IPS-NIHi11 (cell line): ENCODE measurements at regions not wholly inside any gene's neighbourhood (a gene's known extent, or its start where the extent isn't known, plus 50 kb on each side); places are given as distances from the start of the nearest gene placed in this dataset.

Source experiments
- DNase-seq: peaks from one replicate; pipeline ENCODE4 v3.0.0; 2012; ENCODE audit warnings: mixed read lengths, low spot score

DNA sequence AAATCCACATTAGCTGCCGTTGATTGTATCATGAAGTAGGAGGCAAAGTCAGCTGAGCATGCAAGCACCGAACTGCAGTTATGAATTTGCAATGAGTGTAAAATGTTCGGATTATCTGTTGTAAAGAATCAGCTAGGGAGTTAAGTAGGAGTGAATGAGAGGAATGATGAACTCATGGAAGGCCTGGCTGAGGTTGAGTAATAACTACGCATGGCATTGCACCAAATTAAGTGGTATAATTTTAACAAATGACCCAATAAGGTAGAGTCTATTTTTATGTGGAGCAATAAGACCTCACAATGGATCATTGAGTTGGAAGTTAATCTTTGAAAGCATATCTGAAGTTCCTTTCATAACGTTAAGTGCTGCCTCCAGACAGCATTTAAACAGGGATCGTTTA is 288.2 kb upstream of the CHST9 start:
- no peak for DNase-seq

DNA sequence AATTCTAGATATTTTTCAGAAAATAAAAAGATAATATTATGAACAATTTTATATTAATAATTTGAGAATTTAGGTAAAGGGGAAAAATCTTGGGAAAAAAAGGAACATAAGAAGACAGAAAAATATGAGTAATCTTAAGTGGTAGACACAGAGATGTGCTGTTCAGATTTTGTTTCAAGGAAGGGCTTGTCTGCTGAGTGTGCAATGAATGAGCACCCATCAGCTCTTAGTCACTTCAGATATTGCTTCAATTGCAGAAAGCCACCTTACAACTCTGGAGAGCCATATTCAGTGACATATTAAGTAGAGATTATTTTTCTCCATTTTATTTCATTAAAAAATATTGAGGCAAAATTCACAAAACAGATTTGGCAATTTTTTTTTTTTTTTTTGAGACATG is 282.0 kb upstream of the CHST9 start:
- DNase-seq, result no peak

DNA sequence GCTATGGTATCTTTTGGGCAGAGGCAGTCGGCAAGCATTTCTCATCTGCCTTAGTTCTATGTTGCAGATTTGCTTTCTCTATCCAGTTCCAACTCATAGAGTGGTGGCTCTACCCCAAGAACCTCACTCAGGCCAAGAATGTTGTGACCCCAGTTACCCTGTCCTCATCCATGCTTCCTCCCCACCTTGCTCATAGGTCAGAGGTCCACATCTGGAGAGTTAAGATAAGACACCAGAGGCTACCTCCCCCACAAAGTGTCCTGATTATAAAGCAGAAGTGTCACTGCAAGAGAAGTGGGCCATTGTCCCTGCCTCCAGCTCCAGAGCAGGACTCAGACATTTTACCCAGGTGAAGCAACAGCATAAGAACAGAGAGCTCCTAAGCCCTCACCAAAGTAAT is 276.8 kb upstream of the CHST9 start:
- no peak for DNase-seq

- DNase-seq, result no peak
These were observed 264.0 kb upstream of the CHST9 start for GRCh38 chr18:27449104-27449503.

- no peak for DNase-seq
These were observed 262.8 kb upstream of the CHST9 start for GRCh38 chr18:27447930-27448329.

DNA sequence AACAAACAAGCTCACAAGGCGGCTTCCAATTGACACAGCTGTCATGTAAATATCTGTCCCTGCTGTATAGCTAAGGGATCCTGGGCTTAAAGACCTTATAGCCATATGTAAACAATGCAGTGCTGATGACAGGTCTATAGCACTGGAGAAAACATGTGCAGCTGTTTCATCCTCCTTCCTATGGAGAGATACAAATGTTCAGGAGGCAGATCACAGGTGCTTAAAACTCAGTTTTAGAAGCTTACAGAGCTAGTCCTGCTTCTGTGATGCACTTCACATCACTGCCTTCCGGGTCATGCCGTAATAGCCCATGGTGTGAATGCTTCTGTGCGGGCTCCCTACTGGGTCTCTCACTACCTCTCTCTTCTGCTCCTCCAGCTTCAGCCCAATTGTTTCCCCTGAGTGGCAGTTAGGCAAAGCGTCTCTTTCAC is 262.4 kb upstream of the CHST9 start:
- DNase-seq, result no peak

- no peak for DNase-seq
These were observed 245.5 kb upstream of the CHST9 start for GRCh38 chr18:27430595-27430994.

DNA sequence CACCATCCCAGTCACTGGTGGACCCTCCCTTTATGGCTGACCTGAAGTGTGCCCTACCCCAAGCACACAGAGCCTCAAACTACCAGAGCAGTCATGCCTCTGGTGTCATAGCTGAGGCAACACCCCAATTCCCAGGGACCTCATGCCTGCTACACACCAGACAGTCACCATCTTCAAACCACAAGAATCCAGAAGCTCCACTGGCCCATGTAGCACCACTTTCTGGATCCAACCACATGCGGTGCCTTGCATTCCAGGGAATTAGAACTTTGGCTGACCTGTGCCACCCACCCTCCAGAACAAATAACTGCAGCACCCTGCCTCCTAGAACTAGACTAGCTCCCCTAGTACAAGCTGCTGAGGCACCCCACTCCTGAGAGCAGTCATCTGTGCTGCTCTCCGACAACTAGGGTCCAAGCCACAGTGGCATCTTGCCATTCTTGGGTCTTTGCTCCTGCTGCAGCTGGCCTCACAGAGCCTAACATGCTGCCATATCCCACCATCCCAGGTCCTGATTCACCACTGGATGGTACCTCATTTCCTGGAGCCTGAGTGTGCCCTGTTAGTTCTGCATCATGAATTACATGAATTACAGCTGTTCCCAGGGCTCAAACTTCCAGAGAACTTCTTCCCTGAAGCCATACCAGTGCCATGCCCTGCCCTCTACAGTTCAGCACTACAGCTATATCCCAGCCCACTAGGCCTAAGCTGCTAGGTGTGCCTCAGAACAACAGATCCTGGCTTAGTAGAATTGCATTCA is 243.8 kb upstream of the CHST9 start:
- DNase-seq, result no peak

- DNase-seq, result peak; percentile 29
These were observed 243.0 kb upstream of the CHST9 start for GRCh38 chr18:27428120-27428519.

GRCh38 chr18:27423581-27423980 is 238.5 kb upstream of the CHST9 start:
- no peak for DNase-seq

DNA sequence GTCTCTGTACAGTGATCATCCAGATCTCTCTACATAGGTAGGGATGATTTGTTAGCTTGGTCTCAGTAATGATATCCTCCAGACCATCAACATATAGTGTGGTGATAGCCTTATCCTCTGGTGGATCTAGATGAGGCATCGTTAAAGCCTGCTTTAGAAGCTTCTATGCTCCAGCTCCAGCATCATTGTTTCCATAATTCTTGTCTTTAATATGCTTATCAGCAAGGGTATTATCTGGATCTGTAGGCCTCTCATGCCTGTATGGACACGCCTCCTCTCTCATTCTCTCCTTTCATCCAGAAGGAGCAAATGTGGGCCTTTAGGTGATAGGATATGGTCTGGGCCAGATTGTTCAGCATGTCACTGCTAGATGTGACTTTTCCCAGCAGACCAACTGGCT is 234.5 kb upstream of the CHST9 start:
- DNase-seq, result no peak

DNA sequence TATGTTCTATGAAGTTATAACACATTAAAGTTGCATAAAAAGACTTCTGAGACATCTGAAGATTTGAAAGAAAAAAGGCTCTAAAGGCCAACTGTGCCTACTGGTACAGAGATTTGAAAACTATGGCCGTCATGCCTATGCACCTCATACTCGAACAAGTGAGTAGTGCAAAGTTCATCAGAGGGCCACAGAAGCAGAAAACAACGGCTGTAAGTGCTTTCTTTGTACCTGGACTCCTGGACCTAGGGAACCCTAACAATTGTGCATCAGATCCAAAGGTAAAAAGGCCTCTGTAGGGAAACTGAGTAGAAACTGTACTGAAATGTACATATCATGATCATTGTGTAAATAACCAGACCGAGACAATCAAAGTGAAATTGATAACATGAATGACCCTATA is 230.4 kb upstream of the CHST9 start:
- DNase-seq, result no peak

DNA sequence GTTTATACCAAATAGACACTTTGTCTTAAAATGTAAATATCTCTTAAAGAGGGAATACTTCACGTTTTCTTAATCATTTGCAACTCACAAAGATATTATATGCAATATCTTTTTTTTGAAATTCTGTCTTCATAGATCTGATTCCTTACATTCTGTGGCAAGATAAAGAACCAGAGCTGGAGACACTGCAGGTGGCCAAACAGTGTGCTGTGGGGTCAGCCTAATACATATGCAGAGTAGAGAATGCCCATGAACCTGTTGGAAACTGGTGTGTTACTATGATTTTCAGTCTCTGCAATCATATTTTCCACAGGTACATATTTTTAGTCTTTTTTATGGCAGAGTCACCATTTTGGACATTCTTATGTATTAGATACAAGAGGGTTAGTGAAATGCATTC is 229.6 kb upstream of the CHST9 start:
- DNase-seq, result no peak

- no peak for DNase-seq
These were observed 228.6 kb upstream of the CHST9 start for GRCh38 chr18:27413495-27414401.

DNA sequence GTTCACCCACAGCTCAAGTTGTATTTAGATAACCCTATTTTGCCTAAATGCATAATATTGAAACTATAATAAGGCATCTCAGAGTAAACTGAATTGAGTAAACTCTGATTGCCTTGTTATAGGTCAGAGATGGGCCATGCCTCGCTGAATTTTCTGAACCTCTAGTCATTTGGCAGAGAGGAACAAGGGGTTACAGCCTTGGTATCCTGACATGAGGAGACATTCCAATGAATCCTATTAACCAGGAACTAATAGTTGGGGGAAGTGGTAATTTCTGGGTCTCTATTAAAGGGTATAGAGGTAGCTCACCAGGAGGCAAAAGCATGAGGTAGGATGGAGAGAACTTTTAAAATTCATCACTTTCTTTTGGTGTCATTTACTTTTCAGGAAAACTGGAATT is 227.4 kb upstream of the CHST9 start:
- DNase-seq, result no peak

DNA sequence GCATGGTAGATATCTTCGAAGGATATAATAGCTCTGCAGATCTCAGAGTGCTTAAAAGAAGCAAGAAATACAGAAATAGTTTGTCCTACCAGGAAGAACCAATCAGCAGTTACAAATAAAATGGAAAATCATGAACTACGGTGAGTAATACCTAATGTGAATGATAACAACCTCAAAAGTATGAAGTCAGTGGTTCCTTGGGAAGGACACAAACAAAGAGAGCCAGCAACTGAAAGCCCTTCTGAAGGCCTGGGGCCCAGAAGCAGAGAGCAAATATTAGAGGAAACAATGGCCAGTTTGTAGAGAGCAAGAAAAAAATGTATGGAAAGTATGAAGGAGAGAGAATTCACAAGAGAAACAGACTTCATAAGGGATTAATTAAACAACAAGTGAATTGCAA is 226.8 kb upstream of the CHST9 start:
- no peak for DNase-seq

DNA sequence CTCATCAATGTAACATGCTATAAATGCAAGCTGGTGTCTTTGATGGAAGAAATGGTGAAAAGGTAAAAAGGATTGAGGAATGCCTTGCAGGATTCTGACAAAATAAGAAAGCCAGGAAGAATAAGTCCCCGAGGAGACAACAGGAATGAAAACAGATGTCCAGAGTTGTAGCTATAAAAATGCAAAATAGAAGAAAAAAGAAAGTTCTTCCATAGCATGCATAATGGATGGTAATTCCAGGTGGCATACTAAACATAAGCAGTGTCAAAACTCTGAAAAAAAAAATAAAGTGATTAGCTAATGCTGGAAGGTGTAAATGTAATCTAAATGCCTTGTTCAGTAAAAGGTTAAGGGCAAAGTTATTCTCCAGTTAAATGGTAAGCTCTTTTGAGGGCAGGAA is 225.9 kb upstream of the CHST9 start:
- no peak for DNase-seq

DNA sequence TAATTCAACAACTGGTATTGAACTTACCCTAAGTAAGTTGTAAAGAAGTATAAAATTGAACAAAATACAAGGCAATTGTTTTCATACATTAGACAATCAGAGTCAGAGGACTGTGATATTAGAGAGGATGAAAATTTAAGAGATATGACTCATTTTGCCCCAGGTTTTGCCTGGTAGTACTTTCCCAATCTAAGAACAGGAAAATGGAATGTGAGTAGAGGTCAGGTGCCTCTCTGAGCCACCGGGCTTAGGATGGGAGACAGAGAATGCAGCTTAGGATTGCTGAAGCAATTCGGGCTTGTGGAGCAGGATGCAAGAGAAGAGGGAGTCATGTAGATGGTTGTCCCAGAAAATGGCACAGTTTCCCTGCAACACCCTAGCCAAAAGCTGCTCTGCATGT is 219.7 kb upstream of the CHST9 start:
- DNase-seq, result no peak

- DNase-seq, result peak; percentile 52
These were observed 214.9 kb upstream of the CHST9 start for GRCh38 chr18:27400001-27400400.

DNA sequence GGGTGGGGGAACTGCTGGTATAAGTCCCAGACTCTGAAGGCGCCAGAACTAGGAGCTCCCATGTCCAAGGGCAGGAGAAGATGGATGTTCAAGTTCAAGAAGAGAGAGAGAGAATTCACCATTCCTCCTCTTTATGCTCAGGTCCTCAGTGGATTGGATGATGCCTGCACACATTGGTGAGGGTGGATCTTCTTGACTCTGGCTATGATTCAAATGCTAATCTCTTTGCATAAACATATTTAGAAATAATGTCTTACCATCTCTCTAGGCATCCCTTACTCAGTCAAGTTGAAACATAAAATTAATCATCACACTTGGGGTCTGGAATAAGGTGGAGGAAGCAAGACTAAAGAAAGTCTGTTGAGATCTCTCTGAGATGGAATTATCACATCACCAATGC is 210.6 kb upstream of the CHST9 start:
- no peak for DNase-seq

DNA sequence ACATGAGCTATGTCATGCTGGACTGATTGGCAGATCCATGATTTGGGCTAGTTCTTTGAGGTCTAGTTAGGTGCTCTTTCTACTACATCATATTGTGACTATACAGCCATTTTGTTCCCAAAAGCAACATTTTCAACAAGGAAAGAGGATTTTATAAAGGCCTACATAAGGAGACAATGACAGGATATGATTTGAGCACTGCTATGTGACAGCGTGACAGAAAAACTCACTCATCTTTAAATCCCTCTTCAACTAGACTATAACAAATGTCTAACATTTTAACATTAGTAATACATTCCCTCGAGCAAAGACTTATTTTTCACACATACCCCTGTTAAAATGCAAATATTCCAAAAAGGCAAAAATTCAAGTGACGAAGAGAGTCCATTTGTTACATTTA is 209.6 kb upstream of the CHST9 start:
- DNase-seq, result no peak

- DNase-seq, result no peak
These were observed 197.6 kb upstream of the CHST9 start for GRCh38 chr18:27382567-27383216.
